Lower leg skin (tissue), 3 donors: ENCODE measurements at regions not wholly inside any gene's neighbourhood (a gene's known extent, or its start where the extent isn't known, plus 50 kb on each side); places are given as distances from the start of the nearest gene placed in this dataset.

Source experiments
- CTCF ChIP-seq, 3 donors: fragments of 450-650 bp; IDR thresholded peaks; one replicate each; pipeline ENCODE4 v1.5.1; 2016; ENCODE audit warnings: antibody characterized with exemption in 3 of 3, mild to moderate bottlenecking in 3 of 3, moderate library complexity in 2 of 3
- POLR2A ChIP-seq, 2 donors: fragments of 450-650 bp; IDR thresholded peaks; one replicate each; pipeline ENCODE4 v1.6.1; 2016 to 2017; ENCODE audit warnings: antibody characterized with exemption in 2 of 2, mild to moderate bottlenecking in 1 of 2, moderate library complexity in 1 of 2

DNA sequence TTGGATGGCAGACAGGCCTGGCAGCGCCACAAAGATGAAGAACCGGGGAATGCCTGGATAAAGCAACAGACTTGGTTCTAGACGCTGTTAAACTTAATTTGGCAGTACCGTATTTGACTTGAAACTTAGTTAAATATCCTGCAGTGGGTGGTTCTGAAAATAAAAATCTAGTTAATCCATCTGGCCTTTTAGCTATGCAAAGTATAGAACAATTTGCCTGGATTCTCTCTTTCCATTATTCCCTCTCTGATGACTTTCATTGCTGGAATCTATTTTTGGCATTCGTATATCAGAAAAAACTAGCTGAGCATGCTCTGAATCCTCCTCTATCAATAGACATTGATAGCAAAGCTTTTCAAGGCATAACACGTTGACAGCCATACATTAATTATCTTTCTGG, 203.6 kb downstream of the MACC1 start:
- TF ChIP-seq CTCF (IDR thresholded peaks at IDR 0.05), result no peak
- no peak for TF ChIP-seq POLR2A (IDR thresholded peaks at IDR 0.05)
